ENCODE measurements at regions not wholly inside any gene's neighbourhood (a gene's known extent, or its start where the extent isn't known, plus 50 kb on each side); places are given as distances from the start of the nearest gene placed in this dataset.

DNA sequence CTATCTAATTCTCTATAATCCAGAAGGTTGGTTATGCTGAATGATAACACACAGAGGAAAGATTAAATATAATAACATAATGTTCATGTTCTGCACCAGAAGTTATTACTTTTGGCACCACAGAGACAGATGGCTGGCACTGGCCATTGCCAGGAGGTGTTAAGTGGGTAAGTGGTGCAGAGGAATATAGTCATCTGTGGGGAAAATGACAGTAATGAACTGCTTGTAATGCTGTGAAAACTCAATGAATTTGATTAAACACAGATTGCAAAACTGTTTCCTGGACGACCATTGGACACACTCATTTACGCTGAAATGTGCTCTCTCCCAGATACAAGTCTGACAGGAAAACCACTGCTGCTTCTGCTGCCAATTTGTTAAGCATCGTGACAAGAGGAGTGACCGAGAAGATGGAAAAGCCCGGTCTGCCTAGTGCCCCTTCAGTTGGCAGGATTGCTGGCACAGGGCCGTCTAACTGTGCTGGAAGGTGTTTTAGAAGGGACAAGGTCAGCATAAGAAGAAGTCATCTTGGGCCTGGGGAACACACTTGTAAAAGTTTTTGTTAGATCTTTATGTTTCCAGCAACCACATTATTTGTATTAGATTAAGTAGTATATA, 567.4 kb downstream of the CBLN4 start:
- Mint-ChIP-seq H3K4me1 (no peaks in the 10 kb centered on the region), H3K9me3 (peaks cover 86% of the 10 kb centered on the region), H3K4me3 (no peak overlapping the region), H3K27ac (no peak overlapping the region), H3K36me3 (ENCODE audit: low read depth) (peaks cover 11% of the 10 kb centered on the region), H3K27me3 (ENCODE audit: insufficient read depth, low read depth, poor library complexity) (no peaks in the 10 kb centered on the region)
- H3K36me3 ChIP-seq (ENCODE audit: insufficient read depth), result no peaks in the 10 kb centered on the region
- H4K20me1 ChIP-seq (replicated peaks; ENCODE audit: insufficient read depth), result no peaks in the 10 kb centered on the region
- H2AFZ ChIP-seq, result no peak overlapping the region
- DNase-seq (ENCODE audit: low spot score) (no peak), ATAC-seq (no peak)
- no peaks in the 10 kb centered on the region for H3F3A ChIP-seq (replicated peaks; ENCODE audit: low read depth)
- no peak overlapping the region for H3K27ac ChIP-seq (ENCODE audit: low read depth)
- no peak overlapping the region for H3K4me2 ChIP-seq
- no peaks in the 10 kb centered on the region for H3K9me2 ChIP-seq (ENCODE audit: insufficient read depth)
- H3K79me2 ChIP-seq (replicated peaks; ENCODE audit: insufficient read depth), result no peaks in the 10 kb centered on the region
- TF ChIP-seq POLR2AphosphoS5 (IDR thresholded peaks at IDR 0.05; ENCODE audit: low read depth), result no peak
- TF ChIP-seq CREB1 (CRISPR knock-in tag; IDR thresholded peaks at IDR 0.05; ENCODE audit: low read depth), result no peak
- TF ChIP-seq STAT1 (IDR thresholded peaks at IDR 0.05; ENCODE audit: unreplicated experiment), result no peak
- TF ChIP-seq, protein P1, sequence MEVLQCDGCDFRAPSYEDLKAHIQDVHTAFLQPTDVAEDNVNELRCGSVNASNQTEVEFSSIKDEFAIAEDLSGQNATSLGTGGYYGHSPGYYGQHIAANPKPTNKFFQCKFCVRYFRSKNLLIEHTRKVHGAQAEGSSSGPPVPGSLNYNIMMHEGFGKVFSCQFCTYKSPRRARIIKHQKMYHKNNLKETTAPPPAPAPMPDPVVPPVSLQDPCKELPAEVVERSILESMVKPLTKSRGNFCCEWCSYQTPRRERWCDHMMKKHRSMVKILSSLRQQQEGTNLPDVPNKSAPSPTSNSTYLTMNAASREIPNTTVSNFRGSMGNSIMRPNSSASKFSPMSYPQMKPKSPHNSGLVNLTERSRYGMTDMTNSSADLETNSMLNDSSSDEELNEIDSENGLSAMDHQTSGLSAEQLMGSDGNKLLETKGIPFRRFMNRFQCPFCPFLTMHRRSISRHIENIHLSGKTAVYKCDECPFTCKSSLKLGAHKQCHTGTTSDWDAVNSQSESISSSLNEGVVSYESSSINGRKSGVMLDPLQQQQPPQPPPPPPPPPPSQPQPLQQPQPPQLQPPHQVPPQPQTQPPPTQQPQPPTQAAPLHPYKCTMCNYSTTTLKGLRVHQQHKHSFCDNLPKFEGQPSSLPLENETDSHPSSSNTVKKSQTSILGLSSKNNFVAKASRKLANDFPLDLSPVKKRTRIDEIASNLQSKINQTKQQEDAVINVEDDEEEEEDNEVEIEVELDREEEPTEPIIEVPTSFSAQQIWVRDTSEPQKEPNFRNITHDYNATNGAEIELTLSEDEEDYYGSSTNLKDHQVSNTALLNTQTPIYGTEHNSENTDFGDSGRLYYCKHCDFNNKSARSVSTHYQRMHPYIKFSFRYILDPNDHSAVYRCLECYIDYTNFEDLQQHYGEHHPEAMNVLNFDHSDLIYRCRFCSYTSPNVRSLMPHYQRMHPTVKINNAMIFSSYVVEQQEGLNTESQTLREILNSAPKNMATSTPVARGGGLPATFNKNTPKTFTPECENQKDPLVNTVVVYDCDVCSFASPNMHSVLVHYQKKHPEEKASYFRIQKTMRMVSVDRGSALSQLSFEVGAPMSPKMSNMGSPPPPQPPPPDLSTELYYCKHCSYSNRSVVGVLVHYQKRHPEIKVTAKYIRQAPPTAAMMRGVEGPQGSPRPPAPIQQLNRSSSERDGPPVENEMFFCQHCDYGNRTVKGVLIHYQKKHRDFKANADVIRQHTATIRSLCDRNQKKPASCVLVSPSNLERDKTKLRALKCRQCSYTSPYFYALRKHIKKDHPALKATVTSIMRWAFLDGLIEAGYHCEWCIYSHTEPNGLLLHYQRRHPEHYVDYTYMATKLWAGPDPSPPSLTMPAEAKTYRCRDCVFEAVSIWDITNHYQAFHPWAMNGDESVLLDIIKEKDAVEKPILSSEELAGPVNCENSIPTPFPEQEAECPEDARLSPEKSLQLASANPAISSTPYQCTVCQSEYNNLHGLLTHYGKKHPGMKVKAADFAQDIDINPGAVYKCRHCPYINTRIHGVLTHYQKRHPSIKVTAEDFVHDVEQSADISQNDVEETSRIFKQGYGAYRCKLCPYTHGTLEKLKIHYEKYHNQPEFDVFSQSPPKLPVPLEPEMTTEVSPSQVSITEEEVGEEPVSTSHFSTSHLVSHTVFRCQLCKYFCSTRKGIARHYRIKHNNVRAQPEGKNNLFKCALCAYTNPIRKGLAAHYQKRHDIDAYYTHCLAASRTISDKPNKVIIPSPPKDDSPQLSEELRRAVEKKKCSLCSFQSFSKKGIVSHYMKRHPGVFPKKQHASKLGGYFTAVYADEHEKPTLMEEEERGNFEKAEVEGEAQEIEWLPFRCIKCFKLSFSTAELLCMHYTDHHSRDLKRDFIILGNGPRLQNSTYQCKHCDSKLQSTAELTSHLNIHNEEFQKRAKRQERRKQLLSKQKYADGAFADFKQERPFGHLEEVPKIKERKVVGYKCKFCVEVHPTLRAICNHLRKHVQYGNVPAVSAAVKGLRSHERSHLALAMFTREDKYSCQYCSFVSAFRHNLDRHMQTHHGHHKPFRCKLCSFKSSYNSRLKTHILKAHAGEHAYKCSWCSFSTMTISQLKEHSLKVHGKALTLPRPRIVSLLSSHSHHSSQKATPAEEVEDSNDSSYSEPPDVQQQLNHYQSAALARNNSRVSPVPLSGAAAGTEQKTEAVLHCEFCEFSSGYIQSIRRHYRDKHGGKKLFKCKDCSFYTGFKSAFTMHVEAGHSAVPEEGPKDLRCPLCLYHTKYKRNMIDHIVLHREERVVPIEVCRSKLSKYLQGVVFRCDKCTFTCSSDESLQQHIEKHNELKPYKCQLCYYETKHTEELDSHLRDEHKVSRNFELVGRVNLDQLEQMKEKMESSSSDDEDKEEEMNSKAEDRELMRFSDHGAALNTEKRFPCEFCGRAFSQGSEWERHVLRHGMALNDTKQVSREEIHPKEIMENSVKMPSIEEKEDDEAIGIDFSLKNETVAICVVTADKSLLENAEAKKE (CRISPR knock-in tag; IDR thresholded peaks at IDR 0.05), result no peak
- no peak for TF ChIP-seq ETS1 (IDR thresholded peaks at IDR 0.05)
- no peak for TF ChIP-seq JUNB (IDR thresholded peaks at IDR 0.05; ENCODE audit: unreplicated experiment)
- TF ChIP-seq NANOG (IDR thresholded peaks at IDR 0.05; ENCODE audit: borderline replicate concordance), result no peak
- no peak for TF ChIP-seq EZH2 (IDR thresholded peaks at IDR 0.05; ENCODE audit: low read depth, unreplicated experiment)
- no peak for TF ChIP-seq ZNF114 (CRISPR knock-in tag; IDR thresholded peaks at IDR 0.05)
- no peak for TF ChIP-seq REST (IDR thresholded peaks at IDR 0.05; ENCODE audit: unreplicated experiment)
- no peak for TF ChIP-seq EZH2phosphoT487 (IDR thresholded peaks at IDR 0.05; ENCODE audit: unreplicated experiment)
- no peak for TF ChIP-seq ZNF331 (CRISPR knock-in tag; IDR thresholded peaks at IDR 0.05; ENCODE audit: low read depth)
- H3K4me1 ChIP-seq (ENCODE audit: insufficient read depth), result no peaks in the 10 kb centered on the region
- H3K27me3 ChIP-seq (ENCODE audit: insufficient read depth), result no peaks in the 10 kb centered on the region
- no peak overlapping the region for H3K4me3 ChIP-seq

All from GM23338 (cell line).